Ishikawa (cell line): ENCODE measurements at regions not wholly inside any gene's neighbourhood (a gene's known extent, or its start where the extent isn't known, plus 50 kb on each side); places are given as distances from the start of the nearest gene placed in this dataset.

Experiments
- CEBPB ChIP-seq: IDR thresholded peaks from 2 replicates; pipeline ENCODE4 v1.6.1; 2012
- CREB1 ChIP-seq: IDR thresholded peaks from 2 replicates; pipeline ENCODE4 v1.6.1; 2012; ENCODE audit warnings: low read depth
- EGR1 ChIP-seq: IDR thresholded peaks from 2 replicates; pipeline ENCODE4 v1.6.1; 2012
- EP300 ChIP-seq: IDR thresholded peaks from 2 replicates; pipeline ENCODE4 v1.6.1; 2012; ENCODE audit warnings: borderline replicate concordance
- FOXM1 ChIP-seq: IDR thresholded peaks from 2 replicates; pipeline ENCODE4 v1.6.1; 2012; ENCODE audit warnings: low read depth, borderline replicate concordance
- MAX ChIP-seq: IDR thresholded peaks from 2 replicates; pipeline ENCODE4 v1.6.1; 2012
- NFIC ChIP-seq: IDR thresholded peaks from 2 replicates; pipeline ENCODE4 v1.6.1; 2012
- RAD21 ChIP-seq: IDR thresholded peaks from 2 replicates; pipeline ENCODE4 v1.6.1; 2012; ENCODE audit warnings: low read depth
- REST ChIP-seq: IDR thresholded peaks from 2 replicates; pipeline ENCODE4 v1.6.1; 2012; ENCODE audit warnings: low read depth, mild to moderate bottlenecking
- TAF1 ChIP-seq: IDR thresholded peaks from 2 replicates; pipeline ENCODE4 v1.6.1; 2012; ENCODE audit warnings: low read depth, mild to moderate bottlenecking
- TCF12 ChIP-seq: IDR thresholded peaks from 2 replicates; pipeline ENCODE4 v1.6.1; 2012; ENCODE audit warnings: low read depth
- TEAD4 ChIP-seq: IDR thresholded peaks from 2 replicates; pipeline ENCODE4 v1.6.1; 2012
- USF1 ChIP-seq: IDR thresholded peaks from 2 replicates; pipeline ENCODE4 v1.6.1; 2012
- YY1 ChIP-seq: IDR thresholded peaks from 2 replicates; pipeline ENCODE4 v1.6.1; 2012; ENCODE audit warnings: low read depth
- ZBTB7A ChIP-seq: IDR thresholded peaks from 2 replicates; pipeline ENCODE4 v1.6.1; 2012; ENCODE audit warnings: low read depth

- no peak for TF ChIP-seq USF1
- TF ChIP-seq YY1: no peak
- no peak for TF ChIP-seq TAF1
These were observed 75.1 kb downstream of the FOXL1 start for GRCh38 chr16:86653285-86654006.

DNA sequence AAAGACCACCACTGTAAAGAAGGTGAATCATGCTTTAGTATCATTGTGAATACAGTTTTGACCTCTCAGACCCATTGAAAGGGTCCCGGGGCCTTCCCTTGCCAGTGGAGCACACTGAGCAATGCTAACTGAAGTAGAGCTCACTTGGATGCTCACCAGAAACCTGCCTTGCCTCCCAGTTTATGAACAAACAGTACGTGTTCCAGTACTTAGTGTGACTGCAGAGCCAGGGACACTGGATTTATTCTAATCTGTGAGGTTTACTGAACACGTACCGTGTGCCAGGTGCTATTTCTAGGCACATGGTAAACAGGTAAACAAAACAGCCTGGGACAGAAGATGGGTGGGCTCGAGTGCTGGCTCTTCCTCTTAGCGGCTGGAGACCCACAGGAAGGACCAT lies 79.6 kb downstream of the FOXL1 start:
- TF ChIP-seq NFIC (no peak), EP300 (no peak), TEAD4 (no peak), CREB1 (no peak)

DNA sequence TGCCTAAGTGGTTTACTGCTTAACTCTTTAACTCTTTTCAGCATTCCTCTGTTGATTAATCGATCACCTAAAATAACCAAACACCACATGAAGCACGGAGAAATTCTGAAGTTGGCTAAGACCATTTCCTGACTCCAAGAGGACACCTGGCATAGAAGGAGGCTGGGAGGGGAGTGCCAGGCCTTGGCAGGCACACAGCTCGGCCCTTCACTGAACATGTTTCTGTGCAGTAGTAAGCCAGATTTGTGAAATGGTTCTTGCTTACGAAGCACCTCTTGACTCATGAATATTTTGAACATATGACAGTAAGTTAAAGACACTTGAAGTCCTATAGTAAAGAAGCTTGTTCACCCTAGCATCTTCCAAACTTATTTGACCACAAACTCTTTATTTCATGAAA lies 82.3 kb downstream of the FOXL1 start:
- TF ChIP-seq TCF12 (no peak), YY1 (no peak), EGR1 (no peak), FOXM1 (no peak), USF1 (no peak), TAF1 (no peak), MAX (no peak), EP300 (no peak), NFIC (no peak), ZBTB7A (no peak), TEAD4 (no peak), REST (no peak), RAD21 (no peak), CEBPB (no peak)

- no peak for TF ChIP-seq TCF12
- TF ChIP-seq CEBPB: no peak
- TF ChIP-seq USF1: no peak
- TF ChIP-seq EP300: no peak
- no peak for TF ChIP-seq TEAD4
- TF ChIP-seq ZBTB7A: no peak
- TF ChIP-seq MAX: no peak
- TF ChIP-seq REST: no peak
- no peak for TF ChIP-seq TAF1
- no peak for TF ChIP-seq CREB1
- no peak for TF ChIP-seq NFIC
These were observed 83.4 kb downstream of the FOXL1 start for GRCh38 chr16:86661706-86662105.

GRCh38 chr16:86662195-86662594 lies 83.8 kb downstream of the FOXL1 start:
- TF ChIP-seq YY1 (no peak), CEBPB (no peak), RAD21 (no peak)

DNA sequence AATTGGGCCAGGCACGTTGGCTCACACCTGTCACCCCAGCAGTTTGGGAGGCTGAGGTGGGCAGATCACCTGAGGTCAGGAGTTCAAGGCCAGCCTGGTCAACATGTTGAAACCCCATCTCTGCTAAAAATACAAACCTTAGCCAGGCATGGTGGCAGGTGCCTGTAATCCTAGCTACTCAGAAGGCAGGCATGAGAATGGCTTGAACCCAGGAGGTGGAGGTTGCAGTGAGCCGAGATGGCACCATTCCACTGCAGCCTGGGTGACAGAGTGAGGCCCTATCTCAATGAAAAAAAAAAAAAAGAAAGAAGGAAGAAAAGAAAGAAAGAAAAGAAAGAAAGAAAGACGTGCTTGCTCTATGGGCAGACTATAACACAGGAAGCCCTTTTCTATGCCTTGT lies 84.4 kb downstream of the FOXL1 start:
- no peak for TF ChIP-seq REST
- no peak for TF ChIP-seq FOXM1
- no peak for TF ChIP-seq CEBPB
- TF ChIP-seq RAD21: no peak
- TF ChIP-seq NFIC: no peak
- TF ChIP-seq EGR1: no peak
- TF ChIP-seq MAX: no peak
- no peak for TF ChIP-seq EP300
- no peak for TF ChIP-seq TAF1
- TF ChIP-seq YY1: no peak
- TF ChIP-seq TCF12: no peak
- TF ChIP-seq CREB1: no peak
- no peak for TF ChIP-seq ZBTB7A
- no peak for TF ChIP-seq TEAD4
- no peak for TF ChIP-seq USF1
